ENCODE measurements at regions not wholly inside any gene's neighbourhood (a gene's known extent, or its start where the extent isn't known, plus 50 kb on each side); places are given as distances from the start of the nearest gene placed in this dataset.

DNA sequence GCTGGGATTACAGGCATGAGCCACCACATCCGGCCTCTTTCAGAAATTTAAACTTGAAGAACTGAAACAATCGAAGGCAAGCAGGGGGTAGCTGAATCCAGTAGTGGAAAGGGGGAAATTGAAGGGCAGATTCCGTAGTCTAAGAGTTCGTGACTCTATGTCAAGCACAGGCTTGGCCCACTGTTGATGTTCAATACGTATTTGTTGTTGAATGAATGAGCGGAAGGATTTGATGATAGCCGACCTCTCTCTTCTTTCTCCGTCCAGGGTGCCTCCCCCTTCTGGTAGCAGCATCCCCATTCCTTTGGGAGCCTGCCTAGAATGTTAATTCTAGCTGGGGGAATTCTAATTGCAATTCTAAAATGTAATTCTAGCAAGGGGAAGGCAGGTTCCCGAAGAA is 59.8 kb upstream of the MED13L start:
- DNase-seq (ENCODE audit: low read depth, low spot score), result no peak
- H3K27ac ChIP-seq (ENCODE audit: low read length), result no peak overlapping the region; the same call in 1 of the 2 replicates
- no peak for ATAC-seq
- ChIA-PET POLR2A (no interaction called here), CTCF (no interaction called here)
- H3K27me3 ChIP-seq (ENCODE audit: control insufficient read depth, insufficient read depth, low read length), result no peaks in the 10 kb centered on the region
- H3K4me1 ChIP-seq (ENCODE audit: control insufficient read depth, insufficient read depth, low read length), result peaks cover 10% of the 10 kb centered on the region
- no peaks in the 10 kb centered on the region for H3K9me3 ChIP-seq (ENCODE audit: control insufficient read depth, insufficient read depth, low read depth, low read length)
- intact Hi-C loops (cut with micrococcal nuclease; ENCODE audit: unreplicated experiment) (no loop called here), in situ Hi-C loops (cut with HindIII; ENCODE audit: low pct_unique_long_range_greater_than_20kb, low sequenced_read_pairs) (no loop called here)
- H3K4me3 ChIP-seq (ENCODE audit: low read depth in 2 of 2, low read length in 2 of 2), result no peak overlapping the region
- no TSS peak for BruUV-seq (replicated peaks)
- TF ChIP-seq, protein P1, sequence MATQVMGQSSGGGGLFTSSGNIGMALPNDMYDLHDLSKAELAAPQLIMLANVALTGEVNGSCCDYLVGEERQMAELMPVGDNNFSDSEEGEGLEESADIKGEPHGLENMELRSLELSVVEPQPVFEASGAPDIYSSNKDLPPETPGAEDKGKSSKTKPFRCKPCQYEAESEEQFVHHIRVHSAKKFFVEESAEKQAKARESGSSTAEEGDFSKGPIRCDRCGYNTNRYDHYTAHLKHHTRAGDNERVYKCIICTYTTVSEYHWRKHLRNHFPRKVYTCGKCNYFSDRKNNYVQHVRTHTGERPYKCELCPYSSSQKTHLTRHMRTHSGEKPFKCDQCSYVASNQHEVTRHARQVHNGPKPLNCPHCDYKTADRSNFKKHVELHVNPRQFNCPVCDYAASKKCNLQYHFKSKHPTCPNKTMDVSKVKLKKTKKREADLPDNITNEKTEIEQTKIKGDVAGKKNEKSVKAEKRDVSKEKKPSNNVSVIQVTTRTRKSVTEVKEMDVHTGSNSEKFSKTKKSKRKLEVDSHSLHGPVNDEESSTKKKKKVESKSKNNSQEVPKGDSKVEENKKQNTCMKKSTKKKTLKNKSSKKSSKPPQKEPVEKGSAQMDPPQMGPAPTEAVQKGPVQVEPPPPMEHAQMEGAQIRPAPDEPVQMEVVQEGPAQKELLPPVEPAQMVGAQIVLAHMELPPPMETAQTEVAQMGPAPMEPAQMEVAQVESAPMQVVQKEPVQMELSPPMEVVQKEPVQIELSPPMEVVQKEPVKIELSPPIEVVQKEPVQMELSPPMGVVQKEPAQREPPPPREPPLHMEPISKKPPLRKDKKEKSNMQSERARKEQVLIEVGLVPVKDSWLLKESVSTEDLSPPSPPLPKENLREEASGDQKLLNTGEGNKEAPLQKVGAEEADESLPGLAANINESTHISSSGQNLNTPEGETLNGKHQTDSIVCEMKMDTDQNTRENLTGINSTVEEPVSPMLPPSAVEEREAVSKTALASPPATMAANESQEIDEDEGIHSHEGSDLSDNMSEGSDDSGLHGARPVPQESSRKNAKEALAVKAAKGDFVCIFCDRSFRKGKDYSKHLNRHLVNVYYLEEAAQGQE (IDR thresholded peaks at IDR 0.05; ENCODE audit: insufficient read depth in 1 of 2, low read depth in 2 of 2, low read length in 1 of 2), result no peak
- no peak for TF ChIP-seq SIN3A (IDR thresholded peaks at IDR 0.05; ENCODE audit: borderline replicate concordance, insufficient read depth, low read depth, low read length)
- TF ChIP-seq, protein P2, sequence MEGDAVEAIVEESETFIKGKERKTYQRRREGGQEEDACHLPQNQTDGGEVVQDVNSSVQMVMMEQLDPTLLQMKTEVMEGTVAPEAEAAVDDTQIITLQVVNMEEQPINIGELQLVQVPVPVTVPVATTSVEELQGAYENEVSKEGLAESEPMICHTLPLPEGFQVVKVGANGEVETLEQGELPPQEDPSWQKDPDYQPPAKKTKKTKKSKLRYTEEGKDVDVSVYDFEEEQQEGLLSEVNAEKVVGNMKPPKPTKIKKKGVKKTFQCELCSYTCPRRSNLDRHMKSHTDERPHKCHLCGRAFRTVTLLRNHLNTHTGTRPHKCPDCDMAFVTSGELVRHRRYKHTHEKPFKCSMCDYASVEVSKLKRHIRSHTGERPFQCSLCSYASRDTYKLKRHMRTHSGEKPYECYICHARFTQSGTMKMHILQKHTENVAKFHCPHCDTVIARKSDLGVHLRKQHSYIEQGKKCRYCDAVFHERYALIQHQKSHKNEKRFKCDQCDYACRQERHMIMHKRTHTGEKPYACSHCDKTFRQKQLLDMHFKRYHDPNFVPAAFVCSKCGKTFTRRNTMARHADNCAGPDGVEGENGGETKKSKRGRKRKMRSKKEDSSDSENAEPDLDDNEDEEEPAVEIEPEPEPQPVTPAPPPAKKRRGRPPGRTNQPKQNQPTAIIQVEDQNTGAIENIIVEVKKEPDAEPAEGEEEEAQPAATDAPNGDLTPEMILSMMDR (IDR thresholded peaks at IDR 0.05), result no peak
- no peak for TF ChIP-seq TCF7L2 (IDR thresholded peaks at IDR 0.05; ENCODE audit: low read depth, low read length)
- TF ChIP-seq POLR2AphosphoS5 (IDR thresholded peaks at IDR 0.05; ENCODE audit: low read depth, low read length), result no peak
- H3K36me3 ChIP-seq (ENCODE audit: control insufficient read depth, insufficient read depth, low read length), result no peaks in the 10 kb centered on the region

DNA sequence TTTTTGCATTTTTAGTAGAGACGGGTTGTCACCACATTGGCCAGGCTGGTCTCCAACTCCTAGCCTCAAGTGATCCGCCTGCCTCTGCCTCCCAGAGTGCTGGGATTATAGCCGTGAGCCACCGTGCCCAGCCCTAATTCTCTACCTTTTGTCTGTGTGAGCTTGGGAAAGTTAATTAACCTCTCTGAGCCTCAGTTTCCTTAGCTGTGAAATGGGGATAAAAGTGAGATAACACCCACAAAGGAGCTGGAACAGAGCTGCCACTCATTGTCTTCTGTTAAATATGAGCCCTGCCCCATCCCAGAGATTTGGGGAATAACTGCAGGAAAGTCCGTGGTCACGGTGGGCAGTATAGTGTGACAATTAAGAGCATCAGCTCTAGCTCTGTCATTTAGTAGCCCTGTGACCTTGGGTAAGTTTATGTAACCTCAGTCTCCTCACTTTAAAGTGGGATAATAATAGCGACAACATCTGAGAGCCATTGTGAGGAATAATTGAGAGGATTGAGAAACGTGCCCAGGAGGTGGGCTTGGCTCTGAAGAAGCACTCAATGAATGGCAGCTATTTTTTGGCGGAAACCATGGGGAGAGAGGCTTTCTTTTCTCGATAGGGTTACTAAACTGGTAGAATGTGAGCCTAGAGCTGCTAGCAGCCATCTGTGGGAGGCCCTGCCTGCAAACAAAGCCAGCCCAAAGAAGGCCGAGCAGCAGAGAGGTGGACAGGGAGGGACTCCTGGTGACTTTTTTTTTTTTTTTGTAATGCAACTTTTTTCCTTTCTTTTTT is 60.8 kb upstream of the MED13L start:
- ATAC-seq (no peak), DNase-seq (ENCODE audit: low read depth, low spot score) (no peak)
- TF ChIP-seq, protein P2 (IDR thresholded peaks at IDR 0.05), result no peak
- TF ChIP-seq POLR2AphosphoS5 (IDR thresholded peaks at IDR 0.05; ENCODE audit: low read depth, low read length), result no peak
- TF ChIP-seq, protein P1 (IDR thresholded peaks at IDR 0.05; ENCODE audit: insufficient read depth in 1 of 2, low read depth in 2 of 2, low read length in 1 of 2), result no peak
- no peak for TF ChIP-seq SIN3A (IDR thresholded peaks at IDR 0.05; ENCODE audit: borderline replicate concordance, insufficient read depth, low read depth, low read length)
- no peak for TF ChIP-seq TCF7L2 (IDR thresholded peaks at IDR 0.05; ENCODE audit: low read depth, low read length)
- H3K27me3 ChIP-seq (ENCODE audit: control insufficient read depth, insufficient read depth, low read length), result no peaks in the 10 kb centered on the region
- in situ Hi-C loops (cut with HindIII; ENCODE audit: low pct_unique_long_range_greater_than_20kb, low sequenced_read_pairs), result no loop called here
- intact Hi-C loops (cut with micrococcal nuclease; ENCODE audit: unreplicated experiment), result no loop called here
- H3K9me3 ChIP-seq (ENCODE audit: control insufficient read depth, insufficient read depth, low read depth, low read length), result no peaks in the 10 kb centered on the region
- no peaks in the 10 kb centered on the region for H3K36me3 ChIP-seq (ENCODE audit: control insufficient read depth, insufficient read depth, low read length)
- ChIA-PET CTCF (no interaction called here), POLR2A (interaction anchor here (0.6 to 0.7 kb wide), 2 partner anchors 26 to 221 kb away, joined by 4 to 6 read pairs; no protein-coding TSS in a partner anchor)
- no peak overlapping the region for H3K4me3 ChIP-seq (ENCODE audit: low read depth in 2 of 2, low read length in 2 of 2)
- no TSS peak for BruUV-seq (replicated peaks)
- no peak overlapping the region for H3K27ac ChIP-seq (ENCODE audit: low read length)
- peaks cover 10% of the 10 kb centered on the region for H3K4me1 ChIP-seq (ENCODE audit: control insufficient read depth, insufficient read depth, low read length)

Data from Panc1 (cell line).